GM19467 (cell line): ENCODE measurements at regions not wholly inside any gene's neighbourhood (a gene's known extent, or its start where the extent isn't known, plus 50 kb on each side); places are given as distances from the start of the nearest gene placed in this dataset.

Experiments
- ATAC-seq: cut with Tn5 transposase; IDR thresholded peaks from one replicate; pipeline ENCODE4 v1.9.1; 2021; ENCODE audit warnings: mild to moderate bottlenecking, moderate library complexity; ENCODE audit not compliant: unreplicated experiment

DNA sequence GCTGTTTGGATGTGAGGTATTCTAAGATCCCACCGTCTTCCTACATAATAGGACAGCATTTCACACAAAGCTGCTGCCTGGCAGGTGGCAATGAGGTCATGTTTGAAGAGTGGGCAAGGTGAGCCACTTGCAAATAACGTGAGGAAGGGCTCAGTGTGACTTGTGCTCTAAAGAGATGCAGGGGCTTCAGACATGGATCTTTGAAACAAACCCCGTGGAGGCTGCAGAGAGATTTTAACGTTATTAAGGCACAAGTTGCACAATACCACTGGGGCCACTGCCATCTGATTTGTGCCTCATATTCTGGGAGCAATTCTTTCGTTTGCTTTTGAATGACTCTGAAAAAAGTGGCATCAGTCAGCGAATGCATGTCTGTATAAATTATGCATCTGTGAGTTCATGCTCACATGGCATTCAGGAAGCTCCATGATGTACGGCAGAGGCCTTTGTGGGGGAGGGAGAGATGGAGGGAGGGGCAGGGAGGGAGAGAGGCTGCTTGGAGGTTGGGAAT lies 362.0 kb downstream of the SOX11 start:
- ATAC-seq, result no peak

DNA sequence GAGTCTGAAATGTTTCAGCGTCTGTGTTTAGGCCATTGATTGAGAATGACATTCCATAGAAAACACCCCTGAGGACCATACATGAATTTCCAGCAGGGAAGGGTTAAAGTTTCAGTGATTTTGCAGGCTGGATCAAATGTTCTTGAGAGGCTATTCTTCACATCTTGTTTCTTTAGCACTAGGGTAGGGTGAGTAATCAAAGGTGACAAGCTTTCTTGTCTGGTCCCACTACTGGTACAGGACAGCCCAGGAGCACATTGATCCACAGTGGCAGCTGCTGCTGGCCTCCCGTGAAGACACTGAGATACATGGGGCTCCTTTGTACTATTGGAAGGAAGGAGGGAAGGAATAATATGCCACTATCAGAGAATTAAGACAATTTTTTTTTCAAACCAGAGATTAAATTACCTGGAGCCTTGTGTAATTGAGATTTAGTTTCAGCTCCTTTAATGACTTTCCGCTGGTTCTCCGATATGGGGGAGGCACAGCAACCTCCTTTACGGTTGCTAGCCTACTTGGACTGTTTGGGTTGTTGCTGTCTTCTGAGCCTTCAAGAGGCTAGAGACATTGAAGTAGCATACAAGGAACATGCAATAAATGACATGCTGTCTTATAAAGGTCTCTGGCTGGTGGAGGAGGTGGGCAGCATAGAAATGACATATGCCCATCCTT lies 368.9 kb downstream of the SOX11 start:
- ATAC-seq, result no peak

DNA sequence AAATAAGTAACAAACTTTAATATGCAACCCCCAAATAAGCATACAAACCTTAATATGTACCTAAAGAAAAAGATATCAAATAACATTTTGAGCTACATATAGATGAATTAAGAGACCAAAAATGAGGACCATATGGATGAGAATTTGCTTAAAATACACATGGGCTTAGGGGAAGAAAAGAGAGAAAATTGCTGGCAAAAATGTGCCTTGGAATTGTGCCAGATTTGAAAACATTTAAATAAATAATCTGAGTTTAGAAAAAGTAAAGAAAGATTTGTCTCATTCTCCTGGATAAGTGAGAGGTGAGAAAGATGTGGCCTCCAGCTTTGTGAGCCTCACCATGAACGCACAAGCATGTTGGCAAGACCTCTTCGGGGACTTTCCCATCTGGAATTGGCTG lies 372.6 kb downstream of the SOX11 start:
- ATAC-seq, result no peak

DNA sequence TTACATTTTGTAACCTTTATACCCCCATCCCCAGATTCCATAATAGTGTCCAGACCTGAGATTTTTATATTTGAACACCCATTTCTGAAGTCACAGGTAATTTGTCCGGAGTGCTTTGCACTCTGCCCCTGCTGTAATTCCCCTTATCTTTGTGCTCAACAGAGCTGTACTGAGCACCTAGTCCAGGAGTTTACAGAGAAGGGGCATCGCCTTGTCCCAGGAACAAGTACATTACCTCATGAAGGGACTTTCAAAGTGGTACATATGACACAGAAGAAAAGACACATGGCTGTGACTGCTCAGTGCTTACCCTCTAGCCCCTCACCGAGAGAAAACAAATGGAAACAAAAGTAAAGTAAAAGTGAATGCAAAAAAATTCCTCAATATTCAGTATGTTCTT lies 373.5 kb downstream of the SOX11 start:
- no peak for ATAC-seq

DNA sequence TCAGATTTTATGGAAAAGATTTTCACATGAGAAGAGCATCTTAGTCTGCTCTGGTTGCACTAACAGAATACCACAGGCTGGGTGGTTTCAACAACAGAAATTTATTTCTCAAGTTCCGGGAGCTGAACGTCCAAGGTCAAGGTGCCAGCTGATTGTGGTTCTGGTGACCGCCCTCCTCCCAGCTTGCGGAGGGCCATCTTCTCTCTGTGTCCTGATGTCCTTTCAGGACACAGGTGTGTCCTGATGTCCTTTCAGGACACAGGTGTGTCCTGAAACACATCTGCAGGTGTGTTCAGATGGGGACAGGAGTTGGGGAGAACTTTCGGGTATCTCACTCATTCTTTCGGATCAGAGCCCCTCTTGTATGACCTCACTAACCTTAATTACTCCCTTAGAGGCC lies 374.9 kb downstream of the SOX11 start:
- ATAC-seq, result no peak

DNA sequence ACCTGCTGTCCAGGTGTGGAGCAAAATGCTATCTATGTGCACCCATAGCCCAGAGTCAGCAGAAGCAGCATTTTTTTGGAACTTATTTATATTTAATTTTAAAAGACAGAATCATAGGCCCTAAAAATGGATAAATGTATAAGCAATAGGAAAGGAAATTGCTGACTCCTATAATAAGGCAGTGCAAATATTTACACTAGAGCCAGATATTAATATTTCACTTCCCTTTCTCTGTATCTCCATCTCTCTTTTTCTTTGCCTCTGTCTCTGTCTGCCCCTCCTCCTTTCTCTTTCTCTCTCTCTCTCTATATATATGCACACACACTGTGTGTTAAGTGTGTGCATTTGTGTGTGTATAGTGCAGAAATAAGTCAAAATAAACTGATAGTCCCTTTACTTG lies 375.6 kb downstream of the SOX11 start:
- no peak for ATAC-seq

DNA sequence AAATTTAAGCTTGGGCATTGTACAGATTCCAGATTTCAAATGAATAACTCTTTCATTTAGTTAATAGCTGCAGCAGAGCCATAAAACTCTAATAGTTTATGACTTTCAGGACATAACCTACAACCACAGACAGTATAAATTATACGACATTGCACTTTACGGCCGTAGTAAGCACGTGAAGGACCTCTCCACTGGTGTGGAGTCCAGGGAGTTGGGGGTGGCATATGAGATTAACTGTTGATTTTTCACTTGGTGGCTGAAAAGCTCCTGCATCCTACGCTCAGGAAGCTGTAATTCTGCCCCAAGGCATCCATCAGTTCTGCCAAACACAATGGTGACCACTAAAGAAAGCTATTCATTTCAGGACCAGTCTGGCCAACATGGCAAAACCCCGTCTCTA lies 376.2 kb downstream of the SOX11 start:
- ATAC-seq, result no peak

DNA sequence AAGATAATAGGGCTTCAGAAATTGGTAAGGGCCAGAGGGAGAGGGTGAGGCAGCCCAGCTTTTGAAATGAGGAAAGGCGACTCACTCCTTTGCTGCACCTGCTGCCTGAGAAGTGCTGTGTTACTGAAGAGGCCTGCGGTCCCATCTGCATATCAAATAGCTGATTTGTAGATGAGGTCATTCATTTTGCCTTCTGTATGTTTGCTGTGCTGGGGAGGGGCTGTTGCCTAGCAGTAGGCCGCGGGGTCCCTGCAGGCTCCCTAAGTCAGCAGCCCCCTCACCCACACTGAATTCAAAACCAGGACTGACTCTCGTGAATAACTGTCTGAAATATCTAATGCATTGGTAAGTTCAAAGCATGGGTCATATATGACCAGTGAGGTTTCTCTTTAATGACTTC lies 377.2 kb downstream of the SOX11 start:
- ATAC-seq, result no peak

DNA sequence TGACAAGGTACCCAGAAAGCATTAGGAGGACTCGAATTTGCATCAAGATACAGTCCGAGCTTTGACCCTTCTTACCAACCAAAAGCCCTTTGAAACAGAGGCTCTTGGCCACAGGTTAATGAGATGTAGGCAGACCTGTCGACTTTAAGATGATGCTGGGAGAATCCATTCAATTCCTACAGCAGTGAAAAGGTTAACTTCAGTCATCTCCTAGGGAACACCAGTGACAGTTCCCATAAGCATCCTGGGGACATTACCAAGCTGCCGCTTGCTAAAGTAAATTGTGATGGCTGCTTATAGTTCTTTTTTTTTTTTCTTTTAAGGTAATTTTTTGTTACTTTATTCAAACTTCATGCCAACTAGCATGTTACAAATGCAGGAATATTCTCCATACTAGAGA lies 379.3 kb downstream of the SOX11 start:
- ATAC-seq, result no peak

DNA sequence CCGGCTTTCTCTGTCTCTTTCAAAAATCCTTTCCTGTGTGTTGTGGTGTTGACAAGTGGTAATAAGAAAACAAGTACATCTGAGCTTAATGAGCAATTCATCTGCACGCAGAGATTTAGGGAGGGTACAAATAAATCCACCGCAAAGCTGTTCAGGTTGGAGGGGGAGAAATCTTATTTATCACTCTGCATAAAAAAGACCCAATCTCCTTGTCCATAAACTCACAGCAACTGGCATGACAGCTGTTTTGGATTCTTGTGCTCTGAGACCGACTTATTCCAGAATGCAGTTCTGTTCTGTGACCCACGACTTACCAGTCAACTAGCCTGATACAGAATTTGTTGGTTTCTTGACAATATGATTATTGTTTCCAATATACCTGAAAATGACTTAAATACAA lies 380.1 kb downstream of the SOX11 start:
- ATAC-seq, result no peak

DNA sequence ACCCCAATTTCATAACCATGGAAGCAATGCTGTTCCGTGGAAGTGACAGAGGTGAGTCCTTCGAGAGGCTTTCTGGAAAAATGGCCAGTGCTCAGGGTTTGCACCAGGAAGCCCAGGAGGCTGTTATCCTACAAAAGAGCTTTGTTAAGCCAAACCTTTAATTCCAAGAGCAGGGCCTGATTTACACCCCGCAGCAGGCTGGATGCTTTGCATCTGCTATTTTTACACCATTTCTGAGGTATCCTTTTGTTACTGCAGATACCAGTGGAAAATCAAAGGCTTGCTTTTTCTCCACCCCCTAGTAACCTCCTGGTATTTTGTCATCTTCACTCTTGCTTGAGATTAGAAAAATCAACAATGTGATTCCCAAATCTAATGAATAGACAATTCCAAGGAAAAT lies 380.6 kb downstream of the SOX11 start:
- no peak for ATAC-seq

DNA sequence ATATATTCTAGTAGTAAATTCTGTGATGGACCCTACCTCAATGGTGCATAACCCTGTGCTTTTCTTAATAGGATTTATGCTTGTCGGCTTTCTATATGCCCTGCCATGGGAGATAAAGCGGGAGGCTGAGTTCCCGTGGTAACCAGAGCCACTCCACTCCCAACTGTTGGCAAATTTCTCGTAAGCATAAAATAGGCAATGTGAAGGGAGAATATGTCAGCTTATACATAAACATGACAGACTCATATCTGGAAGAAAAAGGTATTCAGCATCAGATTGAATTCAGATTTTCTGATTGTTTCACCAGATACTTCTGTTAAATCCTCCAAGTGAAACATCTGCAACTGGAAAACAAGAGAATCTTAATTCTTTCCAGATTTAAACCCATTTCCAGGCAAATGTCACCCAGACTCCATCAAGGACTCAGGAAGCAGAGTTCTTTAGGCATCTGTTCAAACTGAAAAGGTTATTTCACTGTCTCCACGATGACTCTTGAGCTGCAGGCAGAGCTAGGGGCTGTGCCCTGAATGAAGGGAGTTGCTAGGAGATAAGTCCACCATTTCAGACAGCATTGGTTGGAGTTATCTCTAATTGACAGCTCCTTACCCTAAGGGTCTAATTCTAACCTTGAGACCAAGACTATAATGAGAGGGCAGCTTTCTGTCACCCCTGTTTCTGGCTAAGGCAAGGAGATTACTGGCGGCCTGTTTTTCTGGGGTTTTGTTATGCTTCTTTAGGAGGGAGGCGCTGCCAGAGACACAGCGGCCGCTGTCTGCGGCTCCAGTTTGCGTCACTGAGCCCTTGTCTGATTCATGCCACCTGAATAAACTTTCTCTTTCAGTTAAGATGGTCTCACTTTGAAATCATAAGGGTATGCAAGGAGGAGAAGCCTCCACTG lies 381.3 kb downstream of the SOX11 start:
- ATAC-seq, result no peak

DNA sequence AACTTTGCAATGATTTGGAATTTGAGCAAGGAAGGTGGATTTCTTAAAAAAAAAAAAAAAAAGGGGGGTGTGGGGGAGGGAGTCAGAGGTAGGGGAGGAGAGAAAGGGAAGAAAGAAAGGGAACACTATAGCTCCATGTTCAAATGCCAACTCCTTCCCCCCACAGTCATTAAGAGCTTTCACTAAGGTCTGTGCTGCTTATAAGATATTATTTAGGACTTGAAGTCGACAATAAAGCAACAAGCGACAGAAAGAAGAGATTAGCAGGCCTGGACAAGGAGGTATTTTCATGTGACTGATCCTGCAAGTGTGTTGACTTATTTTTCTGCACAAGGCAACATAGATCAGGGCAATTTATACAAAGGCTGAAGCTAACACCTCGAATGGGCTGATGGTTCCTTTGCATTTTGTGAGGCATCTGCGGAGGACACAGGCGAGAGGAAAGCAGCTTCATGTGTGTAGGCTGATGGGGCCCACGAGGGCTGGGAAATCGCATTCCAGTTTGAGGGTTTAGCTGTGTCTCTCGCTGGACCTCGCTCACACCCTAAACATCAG lies 382.0 kb downstream of the SOX11 start:
- ATAC-seq, result no peak

DNA sequence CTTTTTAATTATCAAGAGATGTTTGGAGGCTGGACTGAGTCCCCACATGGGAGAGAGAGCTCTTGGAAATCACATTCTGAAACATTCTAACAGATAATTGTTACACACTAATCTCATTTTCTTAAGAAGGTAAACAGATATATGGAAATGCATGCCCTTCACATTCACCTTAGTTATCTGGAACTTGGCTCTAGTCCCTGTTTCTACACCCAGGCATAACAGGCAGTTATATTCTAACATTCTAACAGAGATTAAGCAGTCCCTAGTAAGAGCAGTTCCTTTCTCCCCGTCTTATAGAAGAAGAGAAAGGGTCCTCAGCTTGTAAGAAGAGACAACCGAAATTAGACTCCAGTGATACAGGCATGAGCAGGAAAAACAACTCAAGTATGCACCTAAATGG lies 385.4 kb downstream of the SOX11 start:
- ATAC-seq, result no peak

DNA sequence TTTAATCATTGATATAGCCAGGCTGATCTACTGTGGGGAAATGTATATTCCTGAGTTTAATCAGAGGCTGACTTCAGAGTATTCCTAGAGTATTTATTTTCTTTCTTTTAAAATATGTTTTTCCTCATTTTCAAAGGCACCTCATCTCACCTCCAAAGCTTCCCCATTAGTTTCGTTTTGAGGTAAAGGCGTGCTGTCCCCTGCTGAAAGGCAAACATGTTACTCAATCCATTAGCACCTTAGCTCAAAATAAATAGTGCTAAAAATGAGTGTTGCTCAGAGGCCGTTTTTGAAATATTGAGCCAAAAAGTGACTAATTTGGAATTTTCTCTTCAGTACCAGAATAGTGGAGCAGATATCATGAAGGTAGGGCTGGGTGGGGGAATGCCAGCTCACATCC lies 386.2 kb downstream of the SOX11 start:
- ATAC-seq, result no peak

DNA sequence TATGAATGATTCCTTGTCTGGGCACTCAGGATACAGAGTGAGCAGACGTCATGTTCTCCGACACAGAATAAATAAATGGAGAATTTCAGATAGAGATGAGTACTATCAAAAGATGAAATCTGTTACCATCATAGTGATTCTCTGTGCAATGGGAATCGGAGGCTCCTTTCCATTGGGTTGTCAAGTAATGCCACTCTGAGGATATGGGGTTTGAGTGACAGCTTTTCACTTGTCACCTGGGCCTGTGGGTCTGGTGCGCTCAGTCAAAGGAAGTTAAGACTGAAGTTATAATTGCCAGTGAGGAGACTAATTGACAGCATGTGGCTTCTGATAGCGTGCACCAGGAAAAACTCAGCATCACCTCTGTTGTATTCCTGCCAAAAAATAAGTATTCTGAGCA lies 387.2 kb downstream of the SOX11 start:
- ATAC-seq, result no peak

DNA sequence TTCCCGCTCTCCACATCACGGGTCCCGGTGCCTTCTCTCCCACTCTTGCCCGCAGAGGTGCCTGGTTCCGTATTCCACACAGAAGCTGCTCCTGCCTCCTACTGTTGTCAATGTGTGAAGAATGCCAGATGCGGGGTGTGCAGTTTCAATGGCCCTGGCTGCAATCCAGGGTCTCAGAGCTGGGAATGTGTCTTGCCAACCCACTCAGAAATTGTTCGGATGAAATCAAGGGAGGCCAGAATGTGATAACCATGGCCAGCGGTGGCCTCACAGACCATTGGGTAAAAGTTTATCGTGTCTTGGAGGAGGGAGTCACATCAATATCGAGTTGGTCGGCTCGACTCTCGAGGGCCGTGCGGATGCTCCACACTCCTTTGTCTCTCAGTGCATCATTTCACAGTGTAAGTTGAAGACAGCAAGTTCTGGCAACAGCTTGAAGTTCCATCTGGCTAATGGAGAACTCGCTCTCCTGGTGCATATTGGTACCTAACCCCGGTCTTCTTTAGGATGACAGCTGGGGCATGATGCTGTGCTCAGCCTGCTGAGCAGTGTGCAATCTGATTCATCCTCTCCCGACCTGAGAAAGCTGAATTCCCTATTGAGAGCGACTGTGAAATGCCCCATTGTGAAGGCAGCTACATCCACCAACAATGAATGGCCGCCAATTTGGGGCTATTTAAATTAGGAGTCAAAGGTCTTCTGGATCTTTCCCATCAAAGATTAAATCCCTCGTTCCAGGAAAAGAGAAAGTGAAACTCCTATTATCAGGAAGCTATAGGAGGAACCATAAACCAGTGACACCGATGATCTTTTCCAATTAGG lies 389.0 kb downstream of the SOX11 start:
- ATAC-seq, result no peak

DNA sequence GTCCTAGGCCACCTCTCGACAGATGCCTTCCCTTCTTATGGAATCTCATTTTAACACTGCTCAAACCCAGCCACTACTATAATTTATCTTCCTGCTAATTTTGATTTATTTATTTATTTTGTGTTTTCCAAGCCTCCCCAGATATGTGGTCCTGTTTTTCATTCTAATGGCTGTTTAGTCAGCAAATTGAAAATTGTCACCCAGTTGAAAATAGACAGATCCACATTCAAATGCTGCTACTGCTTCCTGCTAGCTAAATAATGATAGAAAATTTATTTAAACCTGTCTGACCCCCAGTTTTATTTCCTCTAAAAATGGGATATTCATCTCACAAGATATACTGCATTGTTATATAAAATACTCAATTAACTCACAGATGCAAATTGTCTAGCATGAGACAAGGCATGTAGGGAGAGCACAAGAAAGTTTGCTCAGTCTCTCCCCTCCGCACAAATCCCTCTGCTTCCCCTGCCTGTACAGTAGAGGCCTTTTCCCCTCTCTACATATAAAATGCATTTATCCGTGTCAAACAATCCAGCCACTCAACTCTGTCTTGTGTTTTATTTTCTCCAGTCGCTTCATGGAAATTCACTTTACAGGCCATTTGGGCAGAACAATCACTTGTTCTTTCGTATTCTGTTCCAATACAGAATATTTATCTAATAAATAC lies 389.9 kb downstream of the SOX11 start:
- no peak for ATAC-seq

DNA sequence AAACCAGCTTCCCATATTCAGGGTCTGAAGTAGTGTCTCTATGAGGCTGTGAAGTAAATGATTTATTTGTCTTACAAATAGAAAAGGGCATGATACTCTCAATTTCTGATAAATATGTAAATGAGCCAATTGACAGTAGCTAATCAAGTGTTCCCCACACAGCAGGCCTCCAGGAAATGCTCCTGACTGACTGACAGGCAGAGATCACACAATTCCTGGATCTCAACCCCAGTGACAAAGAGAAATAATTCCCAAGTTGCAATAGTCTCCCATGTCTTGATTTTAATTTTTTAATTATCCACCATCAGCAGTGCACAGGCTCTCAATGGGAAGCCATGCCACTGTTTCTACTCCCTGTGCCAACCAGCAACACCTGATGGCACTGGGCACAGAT lies 390.4 kb downstream of the SOX11 start:
- no peak for ATAC-seq

DNA sequence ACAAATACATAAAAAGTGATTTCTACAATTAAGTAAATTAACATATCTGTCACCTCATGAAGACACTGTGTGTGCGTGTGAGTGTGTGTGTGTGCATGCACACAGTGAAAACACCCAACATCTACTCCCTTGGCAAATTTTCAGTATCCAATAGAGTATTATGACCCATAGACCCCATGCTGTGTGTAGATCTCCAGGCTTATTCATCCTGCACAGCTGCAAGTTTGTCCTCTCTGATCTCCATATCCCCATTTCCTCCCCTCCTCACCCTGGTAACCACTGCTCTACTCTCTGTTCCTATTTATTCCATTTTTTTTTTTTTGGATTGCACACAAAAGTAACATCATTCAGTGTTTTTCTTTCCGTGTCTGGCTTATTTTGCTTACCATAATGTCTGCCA lies 391.0 kb downstream of the SOX11 start:
- no peak for ATAC-seq

DNA sequence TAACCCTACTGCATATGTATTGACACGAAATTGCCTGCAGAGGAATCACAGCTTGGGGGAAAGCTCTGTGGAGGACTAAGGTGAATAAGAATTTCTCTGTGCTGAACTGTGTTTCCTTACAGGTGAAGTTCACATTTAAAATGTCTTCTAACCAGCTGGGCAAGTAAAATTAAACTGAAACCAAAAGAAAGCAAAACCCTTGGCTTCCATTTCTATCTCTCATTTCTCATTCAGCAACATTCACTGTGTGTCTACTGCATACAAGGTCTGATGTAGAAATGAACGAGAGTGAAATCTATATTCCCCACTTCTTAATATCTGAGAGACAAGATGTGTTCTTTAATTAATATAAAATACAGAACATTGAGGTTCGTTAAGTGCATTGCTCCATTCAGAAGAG lies 397.3 kb downstream of the SOX11 start:
- no peak for ATAC-seq
